SK-N-SH (cell line): ENCODE measurements at regions not wholly inside any gene's neighbourhood (a gene's known extent, or its start where the extent isn't known, plus 50 kb on each side); places are given as distances from the start of the nearest gene placed in this dataset.

Experiments used
- CTCF ChIA-PET: fragments of 300-600, 350-600 bp; formaldehyde crosslinking; extraction: SDS; loops from one replicate; lab custom pipeline; 2021; lab: Yijun Ruan, JAX
- POLR2A ChIA-PET: fragments of 350-600 bp; sonication (Branson Sonifier 250); formaldehyde crosslinking; extraction: SDS; loops from one replicate; lab custom pipeline; 2020; ENCODE audit warnings: antibody characterized with exemption, inconsistent platforms; lab: Yijun Ruan, JAX
- DNase-seq: peaks from one replicate; pipeline ENCODE4 v3.0.0; 2012
- H2AFZ ChIP-seq: fragments of 200-600 bp; sonication (generic); 2 replicates; pipeline ENCODE4 v1.8.1; 2016; ENCODE audit warnings: antibody characterized with exemption, mild to moderate bottlenecking, low read depth
- H3F3A ChIP-seq: fragments of 200-600 bp; sonication (generic); replicated peaks from 2 replicates; pipeline ENCODE3; 2016; ENCODE audit warnings: antibody characterized with exemption, mild to moderate bottlenecking; ENCODE audit not compliant: insufficient read depth
- H3K27ac ChIP-seq, 2 experiments: fragments of 200-500 bp in 1 of 2; fragments of 200-600 bp in 1 of 2; sonication (Bioruptor generic) in 1 of 2; sonication (generic), shearing (Covaris generic) in 1 of 2; 2 replicates each; pipeline versions ENCODE4 v1.5.1 to v1.6.1; 2014 to 2016; ENCODE audit warnings: low read depth in 2 of 2, inconsistent platforms in 1 of 2, low read length in 1 of 2, mild to moderate bottlenecking in 1 of 2, mixed read lengths in 1 of 2
- H3K27me3 ChIP-seq: fragments of 200-600 bp; sonication (generic), shearing (Covaris generic); 2 replicates; pipeline ENCODE4 v1.6.1; 2016; ENCODE audit warnings: mixed run types; ENCODE audit not compliant: insufficient read depth
- H3K36me3 ChIP-seq, 2 experiments: fragments of 200-500 bp in 1 of 2; fragments of 200-600 bp in 1 of 2; sonication (Bioruptor generic) in 1 of 2; sonication (generic) in 1 of 2; replicated peaks in 1 of 2; 2 replicates each; pipeline versions ENCODE3 to v1.5.1; 2014 to 2016; ENCODE audit warnings: low read length in 1 of 2, mild to moderate bottlenecking in 1 of 2; ENCODE audit not compliant: insufficient read depth in 2 of 2, control insufficient read depth in 1 of 2
- H3K4me1 ChIP-seq, 2 experiments: fragments of 200-500 bp in 1 of 2; fragments of 200-600 bp in 1 of 2; sonication (Bioruptor generic) in 1 of 2; sonication (generic), shearing (Covaris generic) in 1 of 2; 2 replicates each; pipeline versions ENCODE4 v1.5.1 to v1.6.1; 2014 to 2016; ENCODE audit warnings: low read depth in 1 of 2, low read length in 1 of 2, mixed run types in 1 of 2; ENCODE audit not compliant: insufficient read depth in 2 of 2, control insufficient read depth in 1 of 2
- H3K4me2 ChIP-seq: fragments of 200-600 bp; sonication (generic), shearing (Covaris generic); 2 replicates; pipeline ENCODE4 v1.6.1; 2017; ENCODE audit warnings: mixed run types
- H3K4me3 ChIP-seq, 2 experiments: fragments of 200-500 bp in 1 of 2; fragments of 200-600 bp in 1 of 2; sonication (Bioruptor generic) in 1 of 2; sonication (generic), shearing (Covaris generic) in 1 of 2; 2 replicates each; pipeline versions ENCODE4 v1.5.1 to v1.8.1; 2014 to 2016; ENCODE audit warnings: low read depth in 2 of 2, inconsistent platforms in 1 of 2, low read length in 1 of 2, mild to moderate bottlenecking in 1 of 2, mixed read lengths in 1 of 2, moderate library complexity in 1 of 2
- H3K79me2 ChIP-seq: fragments of 200-600 bp; sonication (generic); 2 replicates; pipeline ENCODE4 v1.8.1; 2017; ENCODE audit warnings: mild to moderate bottlenecking; ENCODE audit not compliant: insufficient read depth
- H3K9ac ChIP-seq: fragments of 200-600 bp; sonication (generic); 2 replicates; pipeline ENCODE4 v1.6.1; 2017; ENCODE audit warnings: mixed run types
- H3K9me2 ChIP-seq: fragments of 200-600 bp; sonication (generic); 2 replicates; pipeline ENCODE4 v1.6.1; 2017; ENCODE audit warnings: mixed run types
- H3K9me3 ChIP-seq: fragments of 200-600 bp; sonication (generic); 2 replicates; pipeline ENCODE4 v1.6.1; 2017; ENCODE audit warnings: mixed run types, mild to moderate bottlenecking, moderate library complexity
- H4K20me1 ChIP-seq: fragments of 200-600 bp; sonication (generic); 2 replicates; pipeline ENCODE4 v1.6.1; 2017; ENCODE audit warnings: mild to moderate bottlenecking, mixed run types; ENCODE audit not compliant: insufficient read depth
- EZH2phosphoT487 ChIP-seq: fragments of 200-600 bp; sonication (generic); IDR thresholded peaks from 2 replicates; pipeline ENCODE4 v1.6.1; 2017; ENCODE audit warnings: low read depth, mixed run types, mild to moderate bottlenecking, antibody characterized with exemption, moderate library complexity, borderline replicate concordance
- FOXJ3 ChIP-seq: sonication (generic); formaldehyde crosslinking; IDR thresholded peaks from 2 replicates; pipeline ENCODE4 v1.5.1; 2020; ENCODE audit warnings: mild to moderate bottlenecking, missing genetic modification reagents
- FOXM1 ChIP-seq: IDR thresholded peaks from 2 replicates; pipeline ENCODE4 v1.4.0; 2012; ENCODE audit warnings: low read depth, mild to moderate bottlenecking
- GATA2 ChIP-seq: sonication (generic); formaldehyde crosslinking; IDR thresholded peaks from 2 replicates; pipeline ENCODE4 v1.5.0; 2020; ENCODE audit warnings: mild to moderate bottlenecking, missing genetic modification reagents
- MAX ChIP-seq: IDR thresholded peaks from 2 replicates; pipeline ENCODE4 v1.4.0; 2012; ENCODE audit warnings: low read depth
- MEF2A ChIP-seq: IDR thresholded peaks from 2 replicates; pipeline ENCODE4 v1.4.0; 2012; ENCODE audit warnings: low read depth, borderline replicate concordance
- RAD21 ChIP-seq: IDR thresholded peaks from 2 replicates; pipeline ENCODE4 v1.6.1; 2012; ENCODE audit warnings: mild to moderate bottlenecking, low read length
- RFX5 ChIP-seq: IDR thresholded peaks from 2 replicates; pipeline ENCODE4 v1.6.1; 2012; ENCODE audit warnings: mild to moderate bottlenecking, improper control_type of control experiment, low read length
- SIN3A ChIP-seq: IDR thresholded peaks from 2 replicates; pipeline ENCODE4 v1.6.1; 2012; ENCODE audit warnings: low read depth, mild to moderate bottlenecking, low read length, moderate library complexity, borderline replicate concordance
- TAF1 ChIP-seq: IDR thresholded peaks from 2 replicates; pipeline ENCODE4 v1.6.1; 2012; ENCODE audit warnings: low read depth, mild to moderate bottlenecking, low read length, moderate library complexity, borderline replicate concordance
- WGBS: methylation state at CpG from one replicate; pipeline ENCODE4 v1.1.6; 2017; ENCODE audit warnings: low lambda C conversion rate; 5-methylcytosine and 5-hydroxymethylcytosine counted together
- TF ChIP-seq, protein P1 (sequence below): fragments of 200-600 bp; sonication (generic); IDR thresholded peaks from 2 replicates; pipeline ENCODE4 v1.6.1; 2017; ENCODE audit warnings: antibody characterized with exemption, mild to moderate bottlenecking, moderate library complexity

DNA sequence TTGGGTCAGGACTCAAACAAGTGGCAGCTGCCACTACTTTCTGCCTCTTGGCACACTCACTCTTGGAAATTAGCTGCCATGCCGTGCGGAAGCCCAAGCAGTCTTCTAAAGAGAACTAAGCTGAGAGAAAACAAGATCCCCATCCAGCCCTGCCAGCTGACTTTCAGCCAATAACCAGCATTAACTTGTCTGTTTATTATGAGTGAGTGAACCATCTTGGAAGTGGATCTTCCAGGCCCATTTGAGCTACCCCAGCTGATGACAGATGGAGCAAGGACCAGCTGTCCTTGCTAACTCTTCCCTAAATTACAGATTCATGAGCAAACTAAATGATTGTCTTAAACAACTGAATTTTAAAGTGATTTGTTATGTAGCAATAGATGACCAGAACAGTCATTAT is 73.9 kb upstream of the RBM24 start:
- H3K9ac ChIP-seq, result no peak overlapping the region
- H3K9me3 ChIP-seq, result no peaks in the 10 kb centered on the region
- no peak overlapping the region for H3K4me3 ChIP-seq
- no peak overlapping the region for H3K27ac ChIP-seq
- no peak for DNase-seq
- no peaks in the 10 kb centered on the region for H3K79me2 ChIP-seq
- H3K36me3 ChIP-seq, result no peaks in the 10 kb centered on the region
- no peak for TF ChIP-seq MAX
- no peak for TF ChIP-seq FOXM1
- TF ChIP-seq, protein P1, sequence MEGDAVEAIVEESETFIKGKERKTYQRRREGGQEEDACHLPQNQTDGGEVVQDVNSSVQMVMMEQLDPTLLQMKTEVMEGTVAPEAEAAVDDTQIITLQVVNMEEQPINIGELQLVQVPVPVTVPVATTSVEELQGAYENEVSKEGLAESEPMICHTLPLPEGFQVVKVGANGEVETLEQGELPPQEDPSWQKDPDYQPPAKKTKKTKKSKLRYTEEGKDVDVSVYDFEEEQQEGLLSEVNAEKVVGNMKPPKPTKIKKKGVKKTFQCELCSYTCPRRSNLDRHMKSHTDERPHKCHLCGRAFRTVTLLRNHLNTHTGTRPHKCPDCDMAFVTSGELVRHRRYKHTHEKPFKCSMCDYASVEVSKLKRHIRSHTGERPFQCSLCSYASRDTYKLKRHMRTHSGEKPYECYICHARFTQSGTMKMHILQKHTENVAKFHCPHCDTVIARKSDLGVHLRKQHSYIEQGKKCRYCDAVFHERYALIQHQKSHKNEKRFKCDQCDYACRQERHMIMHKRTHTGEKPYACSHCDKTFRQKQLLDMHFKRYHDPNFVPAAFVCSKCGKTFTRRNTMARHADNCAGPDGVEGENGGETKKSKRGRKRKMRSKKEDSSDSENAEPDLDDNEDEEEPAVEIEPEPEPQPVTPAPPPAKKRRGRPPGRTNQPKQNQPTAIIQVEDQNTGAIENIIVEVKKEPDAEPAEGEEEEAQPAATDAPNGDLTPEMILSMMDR, result no peak
- no peaks in the 10 kb centered on the region for H3K9me2 ChIP-seq
- H3K27me3 ChIP-seq, result no peaks in the 10 kb centered on the region
- no peaks in the 10 kb centered on the region for H4K20me1 ChIP-seq
- H3F3A ChIP-seq, result no peaks in the 10 kb centered on the region
- POLR2A ChIA-PET, result no interaction called here
- 85% methylated on average over 2 of the region's 2 CpGs for WGBS
- H3K4me2 ChIP-seq, result no peak overlapping the region
- H2AFZ ChIP-seq, result no peak overlapping the region
- H3K4me1 ChIP-seq, result no peaks in the 10 kb centered on the region
- CTCF ChIA-PET, result no interaction called here

- no peaks in the 10 kb centered on the region for H3K27me3 ChIP-seq
- no peaks in the 10 kb centered on the region for H3K36me3 ChIP-seq
- H3K4me2 ChIP-seq, result no peak overlapping the region
- H3K4me3 ChIP-seq, result no peak overlapping the region
- H4K20me1 ChIP-seq, result no peaks in the 10 kb centered on the region
- H3K9me3 ChIP-seq, result no peaks in the 10 kb centered on the region
- DNase-seq, result no peak
- TF ChIP-seq RFX5, result no peak
- no peak for TF ChIP-seq FOXM1
- no peaks in the 10 kb centered on the region for H3K79me2 ChIP-seq
- WGBS, result 67% methylated on average over 3 of the region's 3 CpGs
- H3K9ac ChIP-seq, result no peak overlapping the region
- H3F3A ChIP-seq, result no peaks in the 10 kb centered on the region
- H3K4me1 ChIP-seq, result no peaks in the 10 kb centered on the region; a peak in 1 of 4 replicates
- no peak overlapping the region for H3K27ac ChIP-seq
- ChIA-PET POLR2A (no interaction called here), CTCF (interaction anchor here (0.8 kb wide), 1 partner anchor 11 kb away, joined by 3 read pairs; no protein-coding TSS in a partner anchor)
- no peaks in the 10 kb centered on the region for H3K9me2 ChIP-seq
- no peak overlapping the region for H2AFZ ChIP-seq
Observed at GRCh38 chr6:17210683-17211082, 70.5 kb upstream of the RBM24 start.

DNA sequence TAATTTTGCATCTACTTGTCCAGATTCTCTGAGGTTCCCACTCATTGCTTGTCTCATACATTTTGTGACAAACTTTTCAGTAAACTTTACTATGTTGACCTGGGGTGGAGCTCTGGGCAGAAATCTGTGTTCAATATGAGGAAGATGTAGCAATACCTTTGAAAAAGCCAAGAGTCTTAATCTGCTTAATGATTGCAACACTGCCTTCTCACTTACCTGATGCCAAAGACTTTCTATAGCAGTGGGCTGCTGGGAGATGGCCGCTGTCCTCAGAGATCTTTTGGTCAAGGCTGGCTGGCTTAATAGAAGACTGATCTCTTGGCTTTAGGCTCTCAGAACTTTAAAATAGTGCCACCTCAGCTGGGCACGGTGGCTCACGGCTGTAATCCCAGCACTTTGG is 70.1 kb upstream of the RBM24 start:
- H3F3A ChIP-seq, result no peaks in the 10 kb centered on the region
- no peaks in the 10 kb centered on the region for H3K27me3 ChIP-seq
- no peaks in the 10 kb centered on the region for H4K20me1 ChIP-seq
- TF ChIP-seq MEF2A (no peak), SIN3A (no peak), RAD21 (no peak), FOXJ3 (CRISPR knock-in tag) (no peak), GATA2 (CRISPR knock-in tag) (no peak), TAF1 (no peak), EZH2phosphoT487 (no peak)
- TF ChIP-seq, protein P1, result no peak
- no peaks in the 10 kb centered on the region; a peak in 1 of 4 replicates for H3K4me1 ChIP-seq
- H3K36me3 ChIP-seq, result no peaks in the 10 kb centered on the region
- no peak overlapping the region for H3K4me3 ChIP-seq
- 58% methylated on average over 1 of the region's 3 CpGs for WGBS
- H3K9me3 ChIP-seq, result no peaks in the 10 kb centered on the region
- ChIA-PET POLR2A (no interaction called here), CTCF (interaction anchor here (0.8 kb wide), 1 partner anchor 11 kb away, joined by 3 read pairs; no protein-coding TSS in a partner anchor)
- no peak overlapping the region for H3K9ac ChIP-seq
- no peak for DNase-seq
- no peaks in the 10 kb centered on the region for H3K9me2 ChIP-seq
- H3K79me2 ChIP-seq, result no peaks in the 10 kb centered on the region
- H2AFZ ChIP-seq, result no peak overlapping the region
- no peak overlapping the region for H3K4me2 ChIP-seq
- H3K27ac ChIP-seq, result no peak overlapping the region
